Stomach (tissue), 8 donors: ENCODE measurements at regions not wholly inside any gene's neighbourhood (a gene's known extent, or its start where the extent isn't known, plus 50 kb on each side); places are given as distances from the start of the nearest gene placed in this dataset.
"Not testable (repeated sequence)": the region's sequence is repeated elsewhere in the genome, so short reads cannot be mapped to it uniquely, and the experiment has no call there.

Experiments used
- DNase-seq, 2 donors: peaks; one replicate each; pipeline versions ENCODE4 v3.0.0 to v3.0.0-alpha.2; 2013 to 2019
- H3K27ac ChIP-seq, 5 donors: fragments of 200-600 bp in 4 of 5; sonication (generic) in 4 of 5; one replicate each; pipeline ENCODE4 v1.5.1; 2013 to 2019; ENCODE audit warnings: mild to moderate bottlenecking in 1 of 5, moderate library complexity in 1 of 5
- H3K27me3 ChIP-seq, 3 donors: fragments of 200-600 bp; sonication (generic); one replicate each; pipeline ENCODE4 v1.5.1; 2017 to 2019; ENCODE audit warnings: mixed run types in 1 of 3
- H3K36me3 ChIP-seq, 4 donors: fragments of 200-600 bp; sonication (generic); 1 replicate in 3 of 4; 2 replicates in 1 of 4; pipeline ENCODE4 v1.5.1; 2016 to 2019
- H3K4me1 ChIP-seq, 4 donors: fragments of 200-600 bp; sonication (generic); one replicate each; pipeline ENCODE4 v1.5.1; 2016 to 2019
- H3K4me3 ChIP-seq, 4 donors: fragments of 200-600 bp; sonication (generic) in 3 of 4; one replicate each; pipeline ENCODE4 v1.5.1; 2016 to 2019; ENCODE audit warnings: mild to moderate bottlenecking in 1 of 4
- H3K9me3 ChIP-seq, 4 donors: fragments of 200-600 bp; sonication (generic); one replicate each; pipeline ENCODE4 v1.5.1; 2016 to 2019
- EP300 ChIP-seq: sonication (generic); formaldehyde crosslinking; IDR thresholded peaks from one replicate; pipeline ENCODE4 v1.6.1; 2017; ENCODE audit warnings: antibody characterized with exemption
- POLR2A ChIP-seq, 4 donors: fragments of 450-650 bp; IDR thresholded peaks; one replicate each; pipeline ENCODE4 v1.6.1; 2016; ENCODE audit warnings: antibody characterized with exemption in 4 of 4, control low read depth in 2 of 4, mild to moderate bottlenecking in 1 of 4, moderate library complexity in 1 of 4
- POLR2AphosphoS5 ChIP-seq, 3 donors: sonication (generic); formaldehyde crosslinking; IDR thresholded peaks; one replicate each; pipeline ENCODE4 v1.6.1; 2016; ENCODE audit warnings: antibody characterized with exemption in 3 of 3
- WGBS, 5 donors: extraction: QIAGEN DNeasy Blood & Tissue Kit in 3 of 5; methylation state at CpG; one replicate each; pipeline versions ENCODE4 v1.1.5 to v1.1.7; 2013 to 2018; 5-methylcytosine and 5-hydroxymethylcytosine counted together
- intact Hi-C: fragments of 100-400 bp; cut with DNase I; formaldehyde crosslinking; loops from one replicate; pipeline ENCODE4 v1.15.1; 2023; ENCODE audit warnings: low total_unique reads
- TF ChIP-seq, protein P1 (sequence below), 7 experiments: fragments of 450-650 bp in 4 of 7; fragments of 200-600 bp in 3 of 7; sonication (generic) in 3 of 7; IDR thresholded peaks; one replicate each; pipeline ENCODE4 v1.5.1; 2016 to 2019; ENCODE audit warnings: antibody characterized with exemption in 7 of 7, control low read depth in 2 of 7, mild to moderate bottlenecking in 1 of 7
- donor health status: healthy with polysubstance abuse.
- donor health status: Bipolar disorder and iron deficiency.
- donor health status: healthy.

DNA sequence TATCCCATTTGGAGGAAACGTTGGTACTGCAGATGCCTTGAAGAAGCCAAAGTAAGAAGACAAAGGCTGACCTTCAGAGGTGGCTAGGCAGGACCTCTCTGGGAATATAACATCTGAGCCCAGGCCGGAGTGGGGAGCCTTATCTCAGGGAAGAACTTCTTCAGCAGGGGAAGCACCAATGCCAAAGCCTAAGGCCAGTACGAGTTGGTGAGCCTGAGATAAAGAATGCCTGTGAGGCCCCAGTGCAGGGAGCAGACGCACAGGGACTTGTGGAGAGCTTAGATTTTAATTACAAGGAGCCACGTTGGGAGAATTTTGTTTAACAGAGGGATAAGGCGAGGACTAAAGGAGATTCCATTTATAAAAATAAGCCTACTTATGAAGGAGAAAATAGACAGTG, 468.8 kb upstream of the RUNX1 start:
- no peaks in the 10 kb centered on the region for H3K27me3 ChIP-seq
- H3K4me1 ChIP-seq: no peaks in the 10 kb centered on the region
- H3K9me3 ChIP-seq: no peaks in the 10 kb centered on the region
- TF ChIP-seq EP300 (no peak), POLR2AphosphoS5 (IDR thresholded peaks at IDR 0.05) (no peak), POLR2A (IDR thresholded peaks at IDR 0.05) (no peak)
- TF ChIP-seq, protein P1, sequence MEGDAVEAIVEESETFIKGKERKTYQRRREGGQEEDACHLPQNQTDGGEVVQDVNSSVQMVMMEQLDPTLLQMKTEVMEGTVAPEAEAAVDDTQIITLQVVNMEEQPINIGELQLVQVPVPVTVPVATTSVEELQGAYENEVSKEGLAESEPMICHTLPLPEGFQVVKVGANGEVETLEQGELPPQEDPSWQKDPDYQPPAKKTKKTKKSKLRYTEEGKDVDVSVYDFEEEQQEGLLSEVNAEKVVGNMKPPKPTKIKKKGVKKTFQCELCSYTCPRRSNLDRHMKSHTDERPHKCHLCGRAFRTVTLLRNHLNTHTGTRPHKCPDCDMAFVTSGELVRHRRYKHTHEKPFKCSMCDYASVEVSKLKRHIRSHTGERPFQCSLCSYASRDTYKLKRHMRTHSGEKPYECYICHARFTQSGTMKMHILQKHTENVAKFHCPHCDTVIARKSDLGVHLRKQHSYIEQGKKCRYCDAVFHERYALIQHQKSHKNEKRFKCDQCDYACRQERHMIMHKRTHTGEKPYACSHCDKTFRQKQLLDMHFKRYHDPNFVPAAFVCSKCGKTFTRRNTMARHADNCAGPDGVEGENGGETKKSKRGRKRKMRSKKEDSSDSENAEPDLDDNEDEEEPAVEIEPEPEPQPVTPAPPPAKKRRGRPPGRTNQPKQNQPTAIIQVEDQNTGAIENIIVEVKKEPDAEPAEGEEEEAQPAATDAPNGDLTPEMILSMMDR (IDR thresholded peaks at IDR 0.05): no peak
- intact Hi-C loops: no loop called here
- H3K27ac ChIP-seq: no peak overlapping the region
- H3K4me3 ChIP-seq: no peak overlapping the region
- no peaks in the 10 kb centered on the region for H3K36me3 ChIP-seq
- WGBS, 5 donors: 60 to 72% (median 66%) methylated on average over 6 of the region's 6 CpGs
- no peak for DNase-seq

DNA sequence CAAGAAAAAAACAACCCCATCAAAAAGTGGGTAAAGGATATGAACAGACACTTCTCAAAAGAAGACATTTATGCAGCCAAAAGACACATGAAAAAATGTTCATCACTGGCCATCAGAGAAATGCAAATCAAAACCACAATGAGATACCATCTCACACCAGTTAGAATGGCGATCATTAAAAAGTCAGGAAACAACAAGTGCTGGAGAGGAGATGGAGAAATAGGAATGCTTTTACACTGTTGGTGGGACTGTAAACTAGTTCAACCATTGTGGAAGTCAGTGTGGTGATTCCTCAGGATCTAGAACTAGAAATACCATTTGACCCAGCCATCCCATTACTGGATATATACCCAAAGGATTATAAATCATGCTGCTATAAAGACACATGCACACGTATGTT, 467.2 kb upstream of the RUNX1 start:
- intact Hi-C loops, DNase-seq, H3K9me3 ChIP-seq, H3K36me3 ChIP-seq, H3K4me1 ChIP-seq, H3K27me3 ChIP-seq, H3K4me3 ChIP-seq, H3K27ac ChIP-seq: not testable (repeated sequence)
- 95 to 100% (median 97%) methylated on average over 2 of the region's 2 CpGs for WGBS, 5 donors

DNA sequence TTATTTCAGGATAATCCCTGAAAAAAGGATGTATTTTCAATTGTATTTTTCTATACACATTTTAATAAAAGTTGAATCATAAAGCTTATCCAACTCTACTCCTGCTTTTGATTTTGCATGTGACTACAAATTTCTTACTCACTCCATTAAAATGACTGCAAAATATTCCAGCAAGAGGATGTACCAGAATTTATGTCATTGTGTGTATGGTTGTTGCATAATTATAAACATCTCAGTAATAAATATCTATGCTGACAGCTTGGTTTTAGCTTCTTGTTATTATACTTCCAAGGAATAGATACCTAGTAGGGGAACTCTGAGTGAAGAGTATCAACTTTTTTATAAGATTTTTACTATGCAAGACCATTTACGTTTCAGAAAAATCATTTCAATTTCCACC, 463.2 kb upstream of the RUNX1 start:
- Histone ChIP-seq H3K4me3 (no peak overlapping the region), H3K27ac (no peak overlapping the region), H3K4me1 (peaks cover 0 to 9% (median 0%) of the 10 kb centered on the region in 4 donors), H3K27me3 (no peaks in the 10 kb centered on the region), H3K36me3 (no peaks in the 10 kb centered on the region), H3K9me3 (no peaks in the 10 kb centered on the region)
- intact Hi-C loops: no loop called here
- WGBS, 5 donors: 79 to 98% (median 95%) methylated on average over 1 of the region's 1 CpG
- no peak for DNase-seq
- TF ChIP-seq, protein P1 (IDR thresholded peaks at IDR 0.05): no peak
- TF ChIP-seq EP300 (no peak), POLR2AphosphoS5 (IDR thresholded peaks at IDR 0.05) (no peak), POLR2A (IDR thresholded peaks at IDR 0.05) (no peak)

DNA sequence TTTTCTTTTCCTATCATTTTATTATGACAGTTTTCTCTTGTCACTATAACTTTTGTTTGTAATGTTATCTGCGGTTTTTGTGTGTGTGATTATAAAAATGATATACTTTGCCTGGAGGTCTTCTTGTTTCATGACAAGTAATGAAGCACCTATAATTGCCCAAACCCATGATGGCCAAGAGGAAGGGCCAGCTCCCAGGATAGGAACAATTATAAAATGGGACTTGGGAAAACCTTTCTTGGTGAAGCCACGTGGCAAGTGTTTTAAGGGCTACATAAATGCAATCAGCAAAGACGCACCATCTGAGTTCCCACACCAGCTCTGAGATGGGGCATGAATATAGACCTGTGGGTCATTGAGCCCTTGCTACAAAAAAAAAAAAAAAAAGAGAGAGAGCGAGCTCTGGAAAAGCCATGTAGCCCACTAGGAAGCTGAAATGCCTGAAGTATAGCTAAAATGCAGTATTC, 462.6 kb upstream of the RUNX1 start:
- Histone ChIP-seq H3K4me1 (peaks cover 0 to 11% (median 2%) of the 10 kb centered on the region in 4 donors), H3K9me3 (no peaks in the 10 kb centered on the region), H3K36me3 (no peaks in the 10 kb centered on the region), H3K27ac (no peak overlapping the region), H3K4me3 (no peak overlapping the region), H3K27me3 (no peaks in the 10 kb centered on the region)
- WGBS, 5 donors: 73 to 78% (median 77%) methylated on average over 4 of the region's 4 CpGs
- DNase-seq: no peak
- TF ChIP-seq, protein P1 (IDR thresholded peaks at IDR 0.05): no peak
- no peak for TF ChIP-seq EP300
- TF ChIP-seq POLR2A (IDR thresholded peaks at IDR 0.05): no peak
- TF ChIP-seq POLR2AphosphoS5 (IDR thresholded peaks at IDR 0.05): no peak
- intact Hi-C loops: no loop called here

DNA sequence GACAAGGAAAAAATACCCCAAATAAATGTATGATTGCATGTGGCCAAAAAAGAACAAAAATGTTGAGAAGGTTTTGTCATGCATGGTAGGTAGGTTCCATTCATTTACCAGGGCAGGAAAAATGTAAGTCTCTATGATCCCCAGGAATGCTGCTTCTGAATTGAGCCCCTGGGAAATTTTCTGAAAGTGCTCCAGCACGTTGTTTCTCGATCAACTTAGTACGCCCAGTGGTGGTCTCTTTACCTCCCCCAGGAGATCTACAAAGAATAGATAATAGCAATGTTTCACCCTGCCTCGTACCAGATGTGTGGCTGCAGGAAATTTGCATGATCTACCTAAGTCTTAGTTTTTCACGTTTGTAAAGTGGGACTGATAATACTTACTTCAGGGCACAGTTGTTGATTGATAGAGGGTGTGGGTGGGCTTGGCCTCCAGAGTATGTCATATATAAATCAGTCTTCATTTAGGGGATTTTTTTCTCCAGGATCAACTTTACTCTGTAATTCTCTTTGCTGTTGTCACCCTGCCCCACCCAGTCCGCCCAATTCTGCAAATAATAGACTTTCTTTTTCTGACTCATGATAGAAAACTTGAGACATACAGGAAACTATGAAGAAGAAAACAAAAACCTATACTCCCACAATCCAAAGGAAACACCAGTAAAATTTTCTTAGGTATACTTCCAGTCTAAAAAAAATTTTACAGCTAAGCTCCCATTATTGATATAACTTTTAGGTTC, 462.0 kb upstream of the RUNX1 start:
- H3K4me1 ChIP-seq: peaks cover 0 to 17% (median 5%) of the 10 kb centered on the region in 4 donors
- no peak for TF ChIP-seq POLR2AphosphoS5 (IDR thresholded peaks at IDR 0.05)
- TF ChIP-seq, protein P1 (IDR thresholded peaks at IDR 0.05): no peak
- TF ChIP-seq POLR2A (IDR thresholded peaks at IDR 0.05): no peak
- no peak for TF ChIP-seq EP300
- no peaks in the 10 kb centered on the region for H3K36me3 ChIP-seq
- 53 to 76% (median 62%) methylated on average over 6 of the region's 6 CpGs for WGBS, 5 donors
- H3K9me3 ChIP-seq: no peaks in the 10 kb centered on the region
- H3K27ac ChIP-seq: no peak overlapping the region
- peak in 1 of 2 donors; percentile 52 for DNase-seq
- H3K4me3 ChIP-seq: no peak overlapping the region
- no peaks in the 10 kb centered on the region for H3K27me3 ChIP-seq
- intact Hi-C loops: no loop called here
